ENCODE measurements at regions not wholly inside any gene's neighbourhood (a gene's known extent, or its start where the extent isn't known, plus 50 kb on each side); places are given as distances from the start of the nearest gene placed in this dataset.
A peak's percentile ranks its signal among the peaks of the same experiment; 100 is the strongest.

DNA sequence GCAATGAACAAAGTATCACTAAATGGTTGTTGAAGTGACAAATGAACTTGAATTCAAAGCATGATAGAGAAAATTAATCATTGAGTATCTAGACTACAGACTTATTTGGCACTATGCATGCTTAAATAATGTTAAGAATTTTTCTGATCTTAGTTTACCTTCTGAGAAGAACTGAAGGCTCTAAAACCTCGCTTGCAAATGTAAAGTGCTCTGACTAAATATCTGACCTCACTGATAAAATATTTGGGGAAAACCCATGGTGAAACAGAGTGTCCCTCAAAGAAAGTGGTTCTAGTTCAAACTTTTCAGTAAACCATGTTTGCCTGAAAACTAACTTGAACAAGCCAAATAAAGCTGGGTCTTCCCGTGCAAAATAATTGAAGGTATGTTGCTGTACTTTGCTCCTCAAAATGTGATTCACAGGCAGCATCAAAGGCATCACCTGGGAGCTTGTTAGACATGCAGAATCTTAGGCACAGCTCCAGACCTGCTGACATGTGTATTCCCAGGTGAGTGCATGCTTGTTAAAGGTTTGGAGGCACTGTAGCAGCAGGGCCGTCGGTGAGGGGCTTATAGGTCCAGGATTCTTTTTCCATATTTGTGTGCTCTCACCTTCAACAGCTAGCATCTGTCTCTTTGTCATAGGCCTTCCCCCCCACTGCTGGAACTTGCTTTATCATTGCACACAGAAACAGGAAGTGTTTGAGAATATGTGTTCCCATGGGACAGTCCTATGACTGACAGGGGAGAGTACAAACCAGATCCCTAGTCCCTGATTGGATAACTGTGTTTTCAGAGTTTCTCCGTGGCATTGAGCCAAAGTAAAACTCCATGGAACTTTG is 524.2 kb upstream of the LMCD1 start:
- TF ChIP-seq, protein P1, sequence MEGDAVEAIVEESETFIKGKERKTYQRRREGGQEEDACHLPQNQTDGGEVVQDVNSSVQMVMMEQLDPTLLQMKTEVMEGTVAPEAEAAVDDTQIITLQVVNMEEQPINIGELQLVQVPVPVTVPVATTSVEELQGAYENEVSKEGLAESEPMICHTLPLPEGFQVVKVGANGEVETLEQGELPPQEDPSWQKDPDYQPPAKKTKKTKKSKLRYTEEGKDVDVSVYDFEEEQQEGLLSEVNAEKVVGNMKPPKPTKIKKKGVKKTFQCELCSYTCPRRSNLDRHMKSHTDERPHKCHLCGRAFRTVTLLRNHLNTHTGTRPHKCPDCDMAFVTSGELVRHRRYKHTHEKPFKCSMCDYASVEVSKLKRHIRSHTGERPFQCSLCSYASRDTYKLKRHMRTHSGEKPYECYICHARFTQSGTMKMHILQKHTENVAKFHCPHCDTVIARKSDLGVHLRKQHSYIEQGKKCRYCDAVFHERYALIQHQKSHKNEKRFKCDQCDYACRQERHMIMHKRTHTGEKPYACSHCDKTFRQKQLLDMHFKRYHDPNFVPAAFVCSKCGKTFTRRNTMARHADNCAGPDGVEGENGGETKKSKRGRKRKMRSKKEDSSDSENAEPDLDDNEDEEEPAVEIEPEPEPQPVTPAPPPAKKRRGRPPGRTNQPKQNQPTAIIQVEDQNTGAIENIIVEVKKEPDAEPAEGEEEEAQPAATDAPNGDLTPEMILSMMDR (conservative IDR thresholded peaks at IDR 0.05; ENCODE audit: low read depth, low read length) = no peak
- no peak overlapping the region for H3K4me3 ChIP-seq (ENCODE audit: low read depth, low read length)
- DNase-seq (ENCODE audit: low read depth) = peak; percentile 67

GRCh38 chr3:7978087-7978422 is 523.6 kb upstream of the LMCD1 start:
- DNase-seq (ENCODE audit: low read depth) = no peak
- H3K4me3 ChIP-seq (ENCODE audit: low read depth, low read length) = no peak overlapping the region
- TF ChIP-seq, protein P1 (conservative IDR thresholded peaks at IDR 0.05; ENCODE audit: low read depth, low read length) = no peak

GRCh38 chr3:7982126-7982525 is 519.5 kb upstream of the LMCD1 start:
- TF ChIP-seq, protein P1 (conservative IDR thresholded peaks at IDR 0.05; ENCODE audit: low read depth, low read length) = no peak
- no peak overlapping the region for H3K4me3 ChIP-seq (ENCODE audit: low read depth, low read length)
- DNase-seq (ENCODE audit: low read depth) = no peak

DNA sequence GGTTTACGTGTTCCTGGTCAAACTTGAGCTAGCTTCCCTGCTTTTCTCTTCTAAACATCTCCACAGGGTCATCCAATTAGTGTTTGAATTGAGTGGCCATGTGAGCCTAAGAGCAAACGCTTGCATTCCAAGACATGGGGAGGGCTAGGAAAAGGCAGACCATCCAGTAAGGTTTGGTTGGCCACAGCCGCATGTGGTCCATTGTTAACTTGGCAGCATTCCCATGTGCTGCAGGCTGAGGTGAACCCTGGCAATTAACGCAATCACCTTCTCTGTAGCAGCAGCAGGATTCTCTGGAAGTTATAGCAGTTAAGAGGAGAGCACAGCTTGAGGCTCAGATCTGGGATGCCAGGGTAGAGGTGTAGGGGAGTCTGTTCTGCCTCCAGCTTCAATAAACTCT is 502.2 kb upstream of the LMCD1 start:
- TF ChIP-seq, protein P1 (conservative IDR thresholded peaks at IDR 0.05; ENCODE audit: low read depth, low read length) = no peak
- DNase-seq (ENCODE audit: low read depth) = no peak
- no peak overlapping the region for H3K4me3 ChIP-seq (ENCODE audit: low read depth, low read length)

- no peak overlapping the region for H3K4me3 ChIP-seq (ENCODE audit: low read depth, low read length)
- TF ChIP-seq, protein P1 (conservative IDR thresholded peaks at IDR 0.05; ENCODE audit: low read depth, low read length) = no peak
- DNase-seq (ENCODE audit: low read depth) = no peak
Measured at GRCh38 chr3:8001307-8001706, 500.3 kb upstream of the LMCD1 start.

- no peak for DNase-seq (ENCODE audit: low read depth)
- H3K4me3 ChIP-seq (ENCODE audit: low read depth, low read length) = no peak overlapping the region
- TF ChIP-seq, protein P1 (conservative IDR thresholded peaks at IDR 0.05; ENCODE audit: low read depth, low read length) = no peak
Measured at GRCh38 chr3:8001712-8002111, 499.9 kb upstream of the LMCD1 start.

DNA sequence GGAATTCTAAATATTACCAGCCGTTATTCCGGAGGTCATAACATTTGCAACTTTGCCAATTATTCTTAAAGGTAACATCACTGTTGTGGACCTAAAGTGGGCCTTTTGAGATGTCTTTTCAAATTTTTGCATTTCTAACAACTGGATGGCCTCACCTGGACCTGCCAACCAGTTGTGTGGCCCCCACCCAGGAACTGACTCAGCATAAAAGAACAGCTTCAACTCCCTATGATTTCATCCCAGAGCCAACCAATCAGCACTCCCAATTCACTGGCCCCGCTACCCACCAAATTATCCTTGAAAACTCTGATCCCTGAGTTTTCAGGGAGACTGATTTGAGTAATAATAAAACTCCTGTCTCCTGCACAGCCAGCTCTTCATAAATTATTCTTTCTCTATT is 489.7 kb upstream of the LMCD1 start:
- no peak overlapping the region for H3K4me3 ChIP-seq (ENCODE audit: low read depth, low read length)
- no peak for DNase-seq (ENCODE audit: low read depth)
- TF ChIP-seq, protein P1 (conservative IDR thresholded peaks at IDR 0.05; ENCODE audit: low read depth, low read length) = no peak

All from epithelial cell of proximal tubule (primary cell).